Stimulated activated effector memory CD8-positive, alpha-beta T cell treated with anti-CD3 and anti-CD28 coated beads, Interleukin-12 subunit alpha, Interleukin-12 subunit beta, amount 100 ng/mL, for 72 hours (primary cell): ENCODE measurements at regions not wholly inside any gene's neighbourhood (a gene's known extent, or its start where the extent isn't known, plus 50 kb on each side); places are given as distances from the start of the nearest gene placed in this dataset.
A peak's percentile ranks its signal among the peaks of the same experiment; 100 is the strongest.

ENCODE experiments used
- ATAC-seq: fragments of 150-1000 bp; cut with Tn5 transposase; 2 replicates; pipeline ENCODE4 v1.10.0; 2021
- DNase-seq, 2 donors: peaks; one replicate each; pipeline ENCODE4 v3.0.0; 2021 to 2022; ENCODE audit warnings: low spot score in 2 of 2
- H3K27ac Mint-ChIP-seq: one replicate; pipeline ENCODE4 v1.8.0; 2022; ENCODE audit warnings: mild to moderate bottlenecking, mixed read lengths
- H3K36me3 Mint-ChIP-seq: one replicate; pipeline ENCODE4 v1.8.0; 2022; ENCODE audit warnings: mild to moderate bottlenecking, mixed read lengths
- H3K4me1 Mint-ChIP-seq: one replicate; pipeline ENCODE4 v1.8.0; 2022; ENCODE audit warnings: mixed read lengths
- H3K4me3 Mint-ChIP-seq: one replicate; pipeline ENCODE4 v1.8.0; 2022; ENCODE audit warnings: mild to moderate bottlenecking, mixed read lengths
- H3K9me3 Mint-ChIP-seq: one replicate; pipeline ENCODE4 v1.8.0; 2022; ENCODE audit warnings: mixed read lengths

GRCh38 chr5:56527174-56527573 is 288.2 kb upstream of the MAP3K1 start:
- Mint-ChIP-seq H3K4me1 (no peaks in the 10 kb centered on the region), H3K27ac (no peak overlapping the region), H3K4me3 (no peak overlapping the region), H3K36me3 (no peaks in the 10 kb centered on the region), H3K9me3 (no peaks in the 10 kb centered on the region)
- ATAC-seq (no peak), DNase-seq (no peak)

GRCh38 chr5:56525113-56525512 is 290.2 kb upstream of the MAP3K1 start:
- H3K4me3 Mint-ChIP-seq = no peak overlapping the region
- H3K27ac Mint-ChIP-seq = no peak overlapping the region
- no peaks in the 10 kb centered on the region for H3K36me3 Mint-ChIP-seq
- no peaks in the 10 kb centered on the region for H3K9me3 Mint-ChIP-seq
- no peaks in the 10 kb centered on the region for H3K4me1 Mint-ChIP-seq
- ATAC-seq (no peak), DNase-seq (no peak)

- Mint-ChIP-seq H3K27ac (no peak overlapping the region), H3K4me1 (no peaks in the 10 kb centered on the region), H3K36me3 (no peaks in the 10 kb centered on the region), H3K9me3 (no peaks in the 10 kb centered on the region), H3K4me3 (no peak overlapping the region)
- ATAC-seq (no peak), DNase-seq (no peak)
These were observed 290.9 kb upstream of the ANKRD55 start for GRCh38 chr5:56523790-56524575.

GRCh38 chr5:56522960-56523359 is 289.8 kb upstream of the ANKRD55 start:
- Mint-ChIP-seq H3K4me3 (no peak overlapping the region), H3K4me1 (no peaks in the 10 kb centered on the region), H3K9me3 (no peaks in the 10 kb centered on the region), H3K27ac (no peak overlapping the region), H3K36me3 (no peaks in the 10 kb centered on the region)
- DNase-seq (no peak), ATAC-seq (no peak)

GRCh38 chr5:56522169-56522568 is 289.0 kb upstream of the ANKRD55 start:
- Mint-ChIP-seq H3K4me3 (no peak overlapping the region), H3K36me3 (no peaks in the 10 kb centered on the region), H3K4me1 (peaks cover 7% of the 10 kb centered on the region), H3K9me3 (no peaks in the 10 kb centered on the region), H3K27ac (no peak overlapping the region)
- no peak for ATAC-seq
- no peak for DNase-seq

- peak; percentile 9 for ATAC-seq
- peaks cover 7% of the 10 kb centered on the region for H3K4me1 Mint-ChIP-seq
- DNase-seq = no peak
- H3K9me3 Mint-ChIP-seq = no peaks in the 10 kb centered on the region
- H3K36me3 Mint-ChIP-seq = no peaks in the 10 kb centered on the region
- H3K27ac Mint-ChIP-seq = no peak overlapping the region
- no peak overlapping the region for H3K4me3 Mint-ChIP-seq
These were observed 288.0 kb upstream of the ANKRD55 start for GRCh38 chr5:56520986-56521730.

- H3K4me3 Mint-ChIP-seq = no peak overlapping the region
- no peak for ATAC-seq
- no peaks in the 10 kb centered on the region for H3K9me3 Mint-ChIP-seq
- DNase-seq = no peak
- no peak overlapping the region for H3K27ac Mint-ChIP-seq
- peaks cover 7% of the 10 kb centered on the region for H3K4me1 Mint-ChIP-seq
- H3K36me3 Mint-ChIP-seq = no peaks in the 10 kb centered on the region
These were observed 285.7 kb upstream of the ANKRD55 start for GRCh38 chr5:56518820-56519219.

GRCh38 chr5:56517011-56517416 is 283.9 kb upstream of the ANKRD55 start:
- Mint-ChIP-seq H3K27ac (no peak overlapping the region), H3K36me3 (no peaks in the 10 kb centered on the region), H3K4me3 (no peak overlapping the region), H3K9me3 (no peaks in the 10 kb centered on the region), H3K4me1 (peaks cover 13% of the 10 kb centered on the region)
- DNase-seq (no peak), ATAC-seq (no peak)

- H3K36me3 Mint-ChIP-seq = no peaks in the 10 kb centered on the region
- no peaks in the 10 kb centered on the region for H3K9me3 Mint-ChIP-seq
- H3K27ac Mint-ChIP-seq = no peak overlapping the region
- no peak for ATAC-seq
- DNase-seq = no peak
- peaks cover 13% of the 10 kb centered on the region for H3K4me1 Mint-ChIP-seq
- H3K4me3 Mint-ChIP-seq = no peak overlapping the region
These were observed 283.3 kb upstream of the ANKRD55 start for GRCh38 chr5:56516441-56516840.

- no peaks in the 10 kb centered on the region for H3K36me3 Mint-ChIP-seq
- no peaks in the 10 kb centered on the region for H3K9me3 Mint-ChIP-seq
- H3K4me3 Mint-ChIP-seq = no peak overlapping the region
- H3K4me1 Mint-ChIP-seq = peaks cover 13% of the 10 kb centered on the region
- DNase-seq (no peak), ATAC-seq (no peak)
- no peak overlapping the region for H3K27ac Mint-ChIP-seq
These were observed 282.9 kb upstream of the ANKRD55 start for GRCh38 chr5:56516035-56516434.

- H3K36me3 Mint-ChIP-seq = no peaks in the 10 kb centered on the region
- H3K4me1 Mint-ChIP-seq = peaks cover 13% of the 10 kb centered on the region
- no peak overlapping the region for H3K27ac Mint-ChIP-seq
- H3K9me3 Mint-ChIP-seq = no peaks in the 10 kb centered on the region
- ATAC-seq (no peak), DNase-seq (no peak)
- H3K4me3 Mint-ChIP-seq = no peak overlapping the region
These were observed 281.9 kb upstream of the ANKRD55 start for GRCh38 chr5:56515011-56515410.

GRCh38 chr5:56514245-56514644 is 281.1 kb upstream of the ANKRD55 start:
- ATAC-seq (no peak), DNase-seq (no peak)
- no peaks in the 10 kb centered on the region for H3K36me3 Mint-ChIP-seq
- H3K9me3 Mint-ChIP-seq = no peaks in the 10 kb centered on the region
- no peak overlapping the region for H3K27ac Mint-ChIP-seq
- no peak overlapping the region for H3K4me3 Mint-ChIP-seq
- H3K4me1 Mint-ChIP-seq = peaks cover 13% of the 10 kb centered on the region

GRCh38 chr5:56513141-56513540 is 280.0 kb upstream of the ANKRD55 start:
- DNase-seq (no peak), ATAC-seq (no peak)
- Mint-ChIP-seq H3K4me1 (peaks cover 13% of the 10 kb centered on the region), H3K27ac (no peak overlapping the region), H3K4me3 (no peak overlapping the region), H3K36me3 (no peaks in the 10 kb centered on the region), H3K9me3 (no peaks in the 10 kb centered on the region)

- no peak for DNase-seq
- peaks cover 10% of the 10 kb centered on the region for H3K4me1 Mint-ChIP-seq
- no peak for ATAC-seq
- H3K4me3 Mint-ChIP-seq = no peak overlapping the region
- H3K9me3 Mint-ChIP-seq = no peaks in the 10 kb centered on the region
- no peaks in the 10 kb centered on the region for H3K36me3 Mint-ChIP-seq
- H3K27ac Mint-ChIP-seq = no peak overlapping the region
These were observed 279.3 kb upstream of the ANKRD55 start for GRCh38 chr5:56512313-56512996.

- H3K27ac Mint-ChIP-seq = no peak overlapping the region
- no peak overlapping the region for H3K4me3 Mint-ChIP-seq
- H3K9me3 Mint-ChIP-seq = no peaks in the 10 kb centered on the region
- DNase-seq (no peak), ATAC-seq (no peak)
- peaks cover 6% of the 10 kb centered on the region for H3K4me1 Mint-ChIP-seq
- no peaks in the 10 kb centered on the region for H3K36me3 Mint-ChIP-seq
These were observed 278.3 kb upstream of the ANKRD55 start for GRCh38 chr5:56511326-56511841.
